K562 (cell line): ENCODE measurements at regions not wholly inside any gene's neighbourhood (a gene's known extent, or its start where the extent isn't known, plus 50 kb on each side); places are given as distances from the start of the nearest gene placed in this dataset.

Experiments
- CHCHD3 ChIP-seq: fragments of 250-450 bp; sonication (Bioruptor Pico); IDR thresholded peaks from 2 replicates; pipeline ENCODE4 v2.1.2; 2022; ENCODE audit warnings: mild to moderate bottlenecking
- CXXC5 ChIP-seq: fragments of 250-450 bp; sonication (Bioruptor Pico); IDR thresholded peaks from 2 replicates; pipeline ENCODE4 v1.8.0; 2022; ENCODE audit warnings: inconsistent platforms, mild to moderate bottlenecking, moderate library complexity
- ETV6 ChIP-seq, 3 experiments: fragments of 150-350 bp in 1 of 3; sonication (generic) in 1 of 3; formaldehyde crosslinking in 1 of 3; IDR thresholded peaks; 2 replicates each; pipeline versions ENCODE4 v1.6.1 to v1.8.0; 2014 to 2022; ENCODE audit warnings: borderline replicate concordance in 2 of 3, low read depth in 2 of 3, antibody characterized with exemption in 1 of 3, low read length in 1 of 3, mild to moderate bottlenecking in 1 of 3, missing genetic modification reagents in 1 of 3
- GABPA ChIP-seq: fragments of 200-800 bp; sonication (Bioruptor generic); conservative IDR thresholded peaks from 2 replicates; pipeline ENCODE4 v1.6.1; 2016; ENCODE audit warnings: low read depth, missing genetic modification characterization, missing compliant biosample characterization
- GABPB2 ChIP-seq: fragments of 250-450 bp; sonication (Bioruptor Pico); conservative IDR thresholded peaks from 2 replicates; pipeline ENCODE4 v1.5.1; 2021; ENCODE audit warnings: mild to moderate bottlenecking
- NCOA2 ChIP-seq, 2 experiments: fragments of 450-650 bp; IDR thresholded peaks; 2 replicates each; pipeline ENCODE4 v1.6.1; 2018; ENCODE audit warnings: mild to moderate bottlenecking in 2 of 2, moderate library complexity in 1 of 2; ENCODE audit not compliant: partially characterized antibody in 2 of 2
- PRPF4 ChIP-seq: fragments of 200-400 bp; formaldehyde crosslinking; IDR thresholded peaks from one replicate; pipeline ENCODE4 v1.6.1; 2017; ENCODE audit warnings: low read length, low read depth, mild to moderate bottlenecking; ENCODE audit not compliant: insufficient read depth, poor library complexity, severe bottlenecking
- SIN3A ChIP-seq, 2 experiments: fragments of 150-350 bp in 1 of 2; IDR thresholded peaks; 2 replicates each; pipeline ENCODE4 v1.6.1; 2011 to 2016; ENCODE audit warnings: borderline replicate concordance in 2 of 2, low read depth in 2 of 2, low read length in 2 of 2, mild to moderate bottlenecking in 2 of 2, moderate library complexity in 2 of 2; ENCODE audit not compliant: control insufficient read depth in 1 of 2
- SMAD3 ChIP-seq: fragments of 450-650 bp; formaldehyde crosslinking; conservative IDR thresholded peaks from 2 replicates; pipeline ENCODE4 v1.4.0; 2020; ENCODE audit warnings: mild to moderate bottlenecking
- SP1 ChIP-seq: sonication (generic); formaldehyde crosslinking; IDR thresholded peaks from 2 replicates; pipeline ENCODE4 v1.8.1; 2022; ENCODE audit warnings: mild to moderate bottlenecking, missing genetic modification reagents
- SPI1 ChIP-seq: IDR thresholded peaks from 2 replicates; pipeline ENCODE4 v1.6.1; 2011; ENCODE audit warnings: low read depth, low read length, control low read depth, borderline replicate concordance
- TCF7 ChIP-seq: sonication (generic); IDR thresholded peaks from 2 replicates; pipeline ENCODE4 v1.6.1; 2016; ENCODE audit warnings: antibody characterized with exemption, borderline replicate concordance
- TSC22D4 ChIP-seq: fragments of 450-650 bp; IDR thresholded peaks from 2 replicates; pipeline ENCODE4 v1.6.1; 2016; ENCODE audit warnings: missing genetic modification characterization, missing biosample characterization, control low read depth
- ZNF143 ChIP-seq: sonication (generic); formaldehyde crosslinking; IDR thresholded peaks from 2 replicates; pipeline ENCODE4 v1.9.0; 2022; ENCODE audit warnings: mild to moderate bottlenecking, missing genetic modification reagents
- ZNF444 ChIP-seq: fragments of 250-450 bp; sonication (Bioruptor Pico); IDR thresholded peaks from 2 replicates; pipeline ENCODE4 v1.4.0; 2020; ENCODE audit warnings: mild to moderate bottlenecking, moderate library complexity
- ZNF696 ChIP-seq: fragments of 250-450 bp; sonication (Bioruptor Pico); conservative IDR thresholded peaks from 2 replicates; pipeline ENCODE4 v1.4.0; 2020; ENCODE audit warnings: mild to moderate bottlenecking, moderate library complexity
- ZNF75A ChIP-seq: fragments of 450-650 bp; formaldehyde crosslinking; IDR thresholded peaks from 2 replicates; pipeline ENCODE4 v1.4.0; 2020; ENCODE audit warnings: mild to moderate bottlenecking
- ZNF778 ChIP-seq: fragments of 450-650 bp; formaldehyde crosslinking; IDR thresholded peaks from 2 replicates; pipeline ENCODE4 v1.4.0; 2020; ENCODE audit warnings: mild to moderate bottlenecking, moderate library complexity
- TF ChIP-seq, protein P1 (sequence below): fragments of 200-800 bp; sonication (Bioruptor generic); IDR thresholded peaks from 2 replicates; pipeline ENCODE4 v1.6.1; 2016; ENCODE audit warnings: missing genetic modification characterization, missing compliant biosample characterization
- TF ChIP-seq, protein P2 (sequence below): fragments of 250-450 bp; sonication (Bioruptor Pico); IDR thresholded peaks from 2 replicates; pipeline ENCODE4 v1.5.0; 2020; ENCODE audit warnings: mild to moderate bottlenecking, borderline replicate concordance
- TF ChIP-seq, protein P3 (sequence below): sonication (generic); formaldehyde crosslinking; IDR thresholded peaks from 2 replicates; pipeline ENCODE4 v1.8.0; 2022; ENCODE audit warnings: missing genetic modification reagents, mild to moderate bottlenecking, moderate library complexity, borderline replicate concordance

DNA sequence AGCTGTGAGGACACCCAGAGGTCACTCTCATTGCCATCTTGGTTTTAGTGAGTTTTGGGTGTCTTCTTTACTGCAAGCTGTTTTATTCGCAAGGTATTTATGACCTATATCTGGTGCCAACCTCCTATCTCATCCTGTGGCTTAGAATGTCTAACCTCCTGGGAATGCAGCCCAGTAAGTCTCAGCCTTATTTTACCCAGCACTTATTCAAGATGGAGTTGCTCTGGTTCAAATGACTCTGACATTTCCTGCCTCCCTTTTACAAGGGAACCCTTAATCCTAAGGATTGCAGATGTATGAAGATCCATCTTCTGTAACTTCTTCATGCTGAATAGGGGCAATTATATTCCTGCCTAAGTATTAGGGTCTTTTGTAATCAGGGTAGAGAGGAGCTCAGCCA lies 708.0 kb downstream of the TMEM182 start (continued):
- TF ChIP-seq TCF7 (no peak), ZNF778 (CRISPR knock-in tag) (no peak), PRPF4 (no peak), SIN3A (IDR thresholded peaks at IDR 0.05; ENCODE audit: borderline replicate concordance in 2 of 2, control insufficient read depth in 1 of 2, low read depth in 2 of 2, low read length in 2 of 2) (no peak), ZNF444 (peak; percentile 72; the same call in 1 of the 2 replicates), TSC22D4 (no peak), CHCHD3 (no peak), CXXC5 (CRISPR knock-in tag) (peak; percentile 58; the same call in 1 of the 2 replicates), SMAD3 (peak; percentile 91), SP1 (no peak), GABPB2 (no peak), ETV6 (IDR thresholded peaks at IDR 0.05; ENCODE audit: borderline replicate concordance in 1 of 2, low read depth in 2 of 2, low read length in 1 of 2) (no peak), ETV6 (CRISPR knock-in tag; IDR thresholded peaks at IDR 0.05; ENCODE audit: borderline replicate concordance) (no peak), NCOA2 (IDR thresholded peaks at IDR 0.05; ENCODE audit: partially characterized antibody in 2 of 2) (no peak), SPI1 (no peak), GABPA (tag) (no peak), ZNF75A (CRISPR knock-in tag) (peak; percentile 71; the same call in 1 of the 2 replicates), ZNF143 (CRISPR knock-in tag) (no peak), ZNF696 (0 out of 2 replicates have a peak, but pooled peaks have one; percentile 55)
- TF ChIP-seq, protein P1, sequence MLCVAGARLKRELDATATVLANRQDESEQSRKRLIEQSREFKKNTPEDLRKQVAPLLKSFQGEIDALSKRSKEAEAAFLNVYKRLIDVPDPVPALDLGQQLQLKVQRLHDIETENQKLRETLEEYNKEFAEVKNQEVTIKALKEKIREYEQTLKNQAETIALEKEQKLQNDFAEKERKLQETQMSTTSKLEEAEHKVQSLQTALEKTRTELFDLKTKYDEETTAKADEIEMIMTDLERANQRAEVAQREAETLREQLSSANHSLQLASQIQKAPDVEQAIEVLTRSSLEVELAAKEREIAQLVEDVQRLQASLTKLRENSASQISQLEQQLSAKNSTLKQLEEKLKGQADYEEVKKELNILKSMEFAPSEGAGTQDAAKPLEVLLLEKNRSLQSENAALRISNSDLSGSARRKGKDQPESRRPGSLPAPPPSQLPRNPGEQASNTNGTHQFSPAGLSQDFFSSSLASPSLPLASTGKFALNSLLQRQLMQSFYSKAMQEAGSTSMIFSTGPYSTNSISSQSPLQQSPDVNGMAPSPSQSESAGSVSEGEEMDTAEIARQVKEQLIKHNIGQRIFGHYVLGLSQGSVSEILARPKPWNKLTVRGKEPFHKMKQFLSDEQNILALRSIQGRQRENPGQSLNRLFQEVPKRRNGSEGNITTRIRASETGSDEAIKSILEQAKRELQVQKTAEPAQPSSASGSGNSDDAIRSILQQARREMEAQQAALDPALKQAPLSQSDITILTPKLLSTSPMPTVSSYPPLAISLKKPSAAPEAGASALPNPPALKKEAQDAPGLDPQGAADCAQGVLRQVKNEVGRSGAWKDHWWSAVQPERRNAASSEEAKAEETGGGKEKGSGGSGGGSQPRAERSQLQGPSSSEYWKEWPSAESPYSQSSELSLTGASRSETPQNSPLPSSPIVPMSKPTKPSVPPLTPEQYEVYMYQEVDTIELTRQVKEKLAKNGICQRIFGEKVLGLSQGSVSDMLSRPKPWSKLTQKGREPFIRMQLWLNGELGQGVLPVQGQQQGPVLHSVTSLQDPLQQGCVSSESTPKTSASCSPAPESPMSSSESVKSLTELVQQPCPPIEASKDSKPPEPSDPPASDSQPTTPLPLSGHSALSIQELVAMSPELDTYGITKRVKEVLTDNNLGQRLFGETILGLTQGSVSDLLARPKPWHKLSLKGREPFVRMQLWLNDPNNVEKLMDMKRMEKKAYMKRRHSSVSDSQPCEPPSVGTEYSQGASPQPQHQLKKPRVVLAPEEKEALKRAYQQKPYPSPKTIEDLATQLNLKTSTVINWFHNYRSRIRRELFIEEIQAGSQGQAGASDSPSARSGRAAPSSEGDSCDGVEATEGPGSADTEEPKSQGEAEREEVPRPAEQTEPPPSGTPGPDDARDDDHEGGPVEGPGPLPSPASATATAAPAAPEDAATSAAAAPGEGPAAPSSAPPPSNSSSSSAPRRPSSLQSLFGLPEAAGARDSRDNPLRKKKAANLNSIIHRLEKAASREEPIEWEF (CRISPR knock-in tag), result peak; percentile 86; the same call in 1 of the 2 replicates
- TF ChIP-seq, protein P2, sequence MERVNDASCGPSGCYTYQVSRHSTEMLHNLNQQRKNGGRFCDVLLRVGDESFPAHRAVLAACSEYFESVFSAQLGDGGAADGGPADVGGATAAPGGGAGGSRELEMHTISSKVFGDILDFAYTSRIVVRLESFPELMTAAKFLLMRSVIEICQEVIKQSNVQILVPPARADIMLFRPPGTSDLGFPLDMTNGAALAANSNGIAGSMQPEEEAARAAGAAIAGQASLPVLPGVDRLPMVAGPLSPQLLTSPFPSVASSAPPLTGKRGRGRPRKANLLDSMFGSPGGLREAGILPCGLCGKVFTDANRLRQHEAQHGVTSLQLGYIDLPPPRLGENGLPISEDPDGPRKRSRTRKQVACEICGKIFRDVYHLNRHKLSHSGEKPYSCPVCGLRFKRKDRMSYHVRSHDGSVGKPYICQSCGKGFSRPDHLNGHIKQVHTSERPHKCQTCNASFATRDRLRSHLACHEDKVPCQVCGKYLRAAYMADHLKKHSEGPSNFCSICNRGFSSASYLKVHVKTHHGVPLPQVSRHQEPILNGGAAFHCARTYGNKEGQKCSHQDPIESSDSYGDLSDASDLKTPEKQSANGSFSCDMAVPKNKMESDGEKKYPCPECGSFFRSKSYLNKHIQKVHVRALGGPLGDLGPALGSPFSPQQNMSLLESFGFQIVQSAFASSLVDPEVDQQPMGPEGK (CRISPR knock-in tag), result no peak
- TF ChIP-seq, protein P3, sequence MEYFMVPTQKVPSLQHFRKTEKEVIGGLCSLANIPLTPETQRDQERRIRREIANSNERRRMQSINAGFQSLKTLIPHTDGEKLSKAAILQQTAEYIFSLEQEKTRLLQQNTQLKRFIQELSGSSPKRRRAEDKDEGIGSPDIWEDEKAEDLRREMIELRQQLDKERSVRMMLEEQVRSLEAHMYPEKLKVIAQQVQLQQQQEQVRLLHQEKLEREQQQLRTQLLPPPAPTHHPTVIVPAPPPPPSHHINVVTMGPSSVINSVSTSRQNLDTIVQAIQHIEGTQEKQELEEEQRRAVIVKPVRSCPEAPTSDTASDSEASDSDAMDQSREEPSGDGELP (CRISPR knock-in tag), result no peak
